GM18909 (cell line): ENCODE measurements at regions not wholly inside any gene's neighbourhood (a gene's known extent, or its start where the extent isn't known, plus 50 kb on each side); places are given as distances from the start of the nearest gene placed in this dataset.

ENCODE experiments used
- ATAC-seq: cut with Tn5 transposase; IDR thresholded peaks from one replicate; pipeline ENCODE4 v1.9.1; 2021; ENCODE audit warnings: mild to moderate bottlenecking; ENCODE audit not compliant: unreplicated experiment, poor library complexity

GRCh38 chr9:82363682-82364081, 375.1 kb downstream of the SPATA31D1 start:
- ATAC-seq = no peak

DNA sequence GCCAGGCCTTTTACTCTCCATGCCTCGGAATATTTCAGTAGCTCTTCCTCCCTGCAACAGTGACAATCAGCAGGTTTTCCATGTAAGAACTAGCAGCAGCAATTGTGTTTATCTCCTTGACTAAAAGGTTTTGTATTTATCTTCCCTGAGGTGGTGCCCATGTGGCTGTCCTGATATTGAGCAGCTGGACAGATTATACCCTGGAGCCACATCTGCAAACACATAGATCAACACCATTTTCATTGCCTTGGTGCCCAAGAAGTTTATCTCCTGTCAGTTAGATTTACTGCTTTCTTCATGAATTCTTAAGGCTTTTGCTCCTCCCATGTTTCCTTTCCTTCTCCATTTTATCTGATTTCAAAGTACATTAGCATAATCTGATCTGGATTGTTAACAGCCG, 378.4 kb downstream of the SPATA31D1 start:
- ATAC-seq = no peak

DNA sequence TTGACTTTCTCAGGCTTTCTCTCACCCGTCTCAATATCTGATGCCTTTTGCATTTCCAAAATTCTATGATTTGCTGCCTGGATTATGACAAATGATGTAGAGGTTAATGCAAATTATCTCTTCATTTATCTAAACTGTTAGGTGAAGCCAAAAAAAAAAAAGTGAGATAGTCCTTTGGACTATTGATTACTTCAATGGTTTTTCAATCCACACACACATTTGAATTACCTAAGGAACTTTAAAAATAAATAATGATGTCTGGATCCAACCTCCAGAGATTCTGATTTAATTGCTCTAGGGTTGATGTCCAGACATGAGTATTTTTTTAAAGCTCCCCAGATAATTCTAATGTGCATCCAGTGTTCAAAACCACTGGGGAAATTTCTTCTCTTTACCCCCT, 379.4 kb downstream of the SPATA31D1 start:
- ATAC-seq = no peak

GRCh38 chr9:82369251-82369945, 380.8 kb downstream of the SPATA31D1 start:
- ATAC-seq = no peak

DNA sequence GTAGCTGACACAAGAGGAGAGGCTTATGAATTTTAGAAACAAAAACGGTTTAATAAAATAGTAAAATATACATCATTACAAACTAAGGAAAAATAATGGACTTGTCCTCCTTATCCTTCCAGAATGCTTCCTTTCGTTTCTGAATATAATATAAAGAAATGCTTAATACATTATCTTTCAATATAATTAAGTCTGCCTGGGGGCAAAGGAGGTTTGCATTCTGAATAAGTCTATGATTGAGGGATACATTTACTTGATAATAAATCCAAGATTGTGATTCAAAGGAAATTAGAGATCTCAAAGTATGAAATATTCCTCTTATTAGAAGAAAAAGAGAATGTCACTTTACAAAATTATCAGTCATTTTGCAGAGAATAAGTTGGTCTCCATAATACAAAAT, 386.5 kb downstream of the SPATA31D1 start:
- ATAC-seq = no peak

DNA sequence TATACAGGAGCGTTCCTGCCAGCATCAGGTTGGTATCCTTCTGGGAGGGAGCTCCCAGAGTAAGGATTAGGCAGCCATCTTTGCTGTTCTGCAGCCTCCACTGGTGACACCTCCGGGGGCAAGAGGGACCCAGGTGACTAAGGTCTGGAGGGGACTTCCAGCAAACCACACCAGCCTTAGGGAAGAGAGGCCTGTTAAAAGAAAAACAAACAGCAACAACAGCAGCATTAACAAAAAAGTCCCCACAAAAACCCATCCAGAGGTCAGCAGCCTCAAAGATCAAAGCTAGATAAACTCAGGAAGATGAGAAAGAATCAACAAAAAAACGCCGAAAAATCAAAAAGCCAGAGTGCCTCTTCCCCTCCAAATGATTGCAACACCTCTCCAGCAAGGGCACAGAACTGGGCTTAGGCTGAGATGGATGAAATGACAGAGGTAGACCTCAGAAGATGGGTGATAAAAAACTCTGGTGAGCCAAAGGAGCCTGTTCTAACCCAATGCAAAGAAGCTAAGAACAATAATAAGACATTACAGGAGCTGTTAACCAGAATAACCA, 388.2 kb downstream of the SPATA31D1 start:
- no peak for ATAC-seq

DNA sequence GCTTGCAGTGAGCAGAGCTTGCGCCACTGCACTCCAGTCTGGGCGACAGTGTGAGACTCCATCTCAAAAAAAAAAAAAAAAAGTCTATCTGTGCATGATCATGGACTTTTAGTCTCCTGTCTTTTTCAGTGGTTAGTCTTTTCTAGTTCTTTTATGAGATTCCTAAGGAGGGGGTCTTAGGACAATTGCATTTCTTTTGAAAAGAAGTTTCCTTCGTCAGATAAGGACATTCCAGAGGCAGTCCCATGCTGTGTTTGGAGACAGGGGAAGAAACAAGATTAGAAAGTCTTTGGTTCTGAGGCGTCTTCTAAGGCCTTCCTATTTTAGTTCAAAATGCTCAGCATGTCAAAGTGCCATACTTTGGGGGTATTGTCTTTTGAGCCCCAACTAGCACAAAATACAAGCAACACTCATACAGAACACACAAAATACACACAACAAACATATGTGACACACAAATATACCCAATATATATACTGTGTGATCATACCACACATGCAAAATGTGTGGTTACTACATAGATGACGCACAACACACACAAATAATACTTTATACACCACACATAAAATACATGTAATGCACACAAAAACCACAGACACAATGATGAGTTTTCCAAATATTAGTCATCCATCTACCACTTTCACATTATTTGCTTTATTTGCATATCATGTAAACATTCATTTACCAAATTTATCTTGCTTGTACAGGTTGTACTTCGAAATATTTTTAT, 394.5 kb downstream of the SPATA31D1 start:
- no peak for ATAC-seq

GRCh38 chr9:82385633-82386032, 397.1 kb downstream of the SPATA31D1 start:
- ATAC-seq = no peak

DNA sequence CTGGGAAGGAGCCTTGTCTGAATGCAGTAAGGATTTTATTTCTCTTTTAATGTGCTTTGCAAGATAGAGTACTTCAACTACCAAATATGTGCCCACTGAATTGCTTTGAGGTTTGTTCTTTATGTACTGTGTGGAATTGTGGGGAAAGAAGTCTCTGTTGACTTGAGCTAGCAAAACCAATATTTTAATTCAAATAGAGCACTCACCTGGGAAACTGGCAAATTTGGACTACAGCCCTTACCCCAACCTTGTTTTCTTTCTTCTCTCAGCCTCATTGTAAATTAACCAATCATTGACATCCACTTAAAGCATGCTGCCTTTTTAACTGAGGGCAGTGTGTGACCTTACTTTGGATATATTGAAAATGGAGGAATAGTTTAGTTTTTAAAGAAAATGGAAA, 409.0 kb downstream of the SPATA31D1 start:
- no peak for ATAC-seq

DNA sequence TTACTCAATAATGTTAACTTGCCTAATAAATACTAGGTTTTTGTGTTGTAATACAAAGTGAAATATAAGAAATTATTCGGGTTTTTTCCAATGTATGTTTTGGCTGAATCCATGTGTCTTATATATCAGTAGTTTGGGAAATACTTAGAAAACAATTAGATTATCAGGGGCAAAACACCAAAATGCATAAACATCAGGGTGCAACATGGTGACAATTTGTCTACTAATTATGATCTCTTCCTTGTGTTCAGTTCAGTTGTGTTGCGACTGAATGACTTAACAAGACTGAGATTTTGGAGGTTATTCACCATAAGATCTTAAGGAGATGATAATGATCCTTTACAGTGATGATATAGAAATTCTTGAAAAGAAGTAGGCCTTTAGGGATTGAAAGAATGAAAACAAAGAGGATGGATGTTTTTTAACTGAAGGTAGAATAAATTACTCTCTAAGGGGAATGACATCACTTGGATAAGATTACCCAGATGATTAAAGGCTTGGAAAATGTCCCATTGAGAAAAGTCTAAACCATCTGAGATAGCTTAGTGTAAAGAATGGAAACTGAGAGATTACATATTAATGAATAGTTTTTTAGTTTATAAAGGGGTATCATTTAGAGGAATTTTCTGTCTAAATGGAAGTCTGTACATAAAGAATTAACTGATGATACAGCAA, 415.8 kb downstream of the SPATA31D1 start:
- no peak for ATAC-seq

DNA sequence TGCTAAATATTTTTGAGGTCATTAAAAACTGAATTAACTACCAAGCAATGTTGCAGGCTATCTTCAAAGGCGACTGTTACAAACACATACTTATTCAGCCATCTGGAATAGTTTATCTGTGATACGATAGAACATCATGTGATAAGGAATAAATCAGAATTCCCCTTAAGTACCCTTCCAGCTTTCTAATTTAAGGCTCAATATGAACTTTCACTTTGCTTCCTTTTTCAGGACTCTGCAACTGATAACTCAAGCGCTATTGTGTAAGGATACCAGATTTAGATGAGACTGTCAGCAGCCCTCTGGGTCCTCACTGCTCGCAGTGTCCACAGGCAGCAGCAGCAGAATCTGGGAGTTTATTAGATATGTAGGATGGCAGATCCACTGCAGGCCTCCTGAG, 416.3 kb downstream of the SPATA31D1 start:
- ATAC-seq = no peak

DNA sequence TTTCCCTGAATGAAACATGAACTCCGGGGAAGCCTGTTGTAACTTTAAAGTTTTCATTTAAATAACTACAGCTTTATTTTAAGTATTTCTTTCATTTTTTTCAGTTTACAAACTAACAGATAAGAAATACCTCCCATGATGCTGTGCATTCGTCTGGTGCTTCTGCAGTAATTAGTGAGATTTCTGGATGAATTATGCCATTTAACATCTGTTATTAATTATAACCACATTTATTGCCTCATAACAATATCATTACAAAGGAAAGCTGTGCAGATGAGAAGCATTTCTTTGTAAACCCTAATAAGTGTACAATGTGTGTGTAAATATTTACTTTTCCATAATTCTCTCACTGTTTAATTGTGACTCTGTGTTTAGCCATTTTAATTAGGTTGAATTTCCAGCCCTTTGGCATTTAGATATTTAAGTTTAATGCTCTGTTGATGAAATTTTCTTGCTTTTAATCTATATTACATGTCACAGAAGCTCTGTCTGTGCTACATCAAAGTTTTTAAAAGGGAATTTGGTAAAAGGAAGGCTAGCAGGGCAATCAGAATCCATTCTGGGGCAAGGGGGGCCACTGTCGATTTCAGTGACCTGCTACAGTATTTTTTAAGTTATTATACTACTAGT, 418.0 kb downstream of the SPATA31D1 start:
- no peak for ATAC-seq

DNA sequence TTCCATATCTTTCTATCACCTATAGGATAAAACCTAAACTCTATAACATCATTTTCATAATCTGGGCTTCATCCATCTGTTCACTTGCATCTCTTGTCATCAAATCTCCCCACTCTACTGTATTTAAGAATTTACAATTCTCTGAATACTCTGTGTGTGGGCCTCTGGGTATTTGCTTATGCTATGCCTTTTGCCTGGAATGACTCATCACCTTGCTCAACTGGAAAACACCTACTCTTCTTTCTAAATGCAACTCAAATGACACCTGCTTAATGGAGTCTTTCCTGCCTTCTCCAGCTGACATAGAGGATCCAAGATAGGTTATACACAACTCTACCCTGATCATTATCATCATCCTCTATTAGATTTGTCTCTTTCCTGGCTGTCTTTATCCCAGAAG, 421.7 kb downstream of the SPATA31D1 start:
- ATAC-seq = peak; percentile 95

- ATAC-seq = peak; percentile 31
Observed at GRCh38 chr9:82410866-82411265, 422.3 kb downstream of the SPATA31D1 start.

DNA sequence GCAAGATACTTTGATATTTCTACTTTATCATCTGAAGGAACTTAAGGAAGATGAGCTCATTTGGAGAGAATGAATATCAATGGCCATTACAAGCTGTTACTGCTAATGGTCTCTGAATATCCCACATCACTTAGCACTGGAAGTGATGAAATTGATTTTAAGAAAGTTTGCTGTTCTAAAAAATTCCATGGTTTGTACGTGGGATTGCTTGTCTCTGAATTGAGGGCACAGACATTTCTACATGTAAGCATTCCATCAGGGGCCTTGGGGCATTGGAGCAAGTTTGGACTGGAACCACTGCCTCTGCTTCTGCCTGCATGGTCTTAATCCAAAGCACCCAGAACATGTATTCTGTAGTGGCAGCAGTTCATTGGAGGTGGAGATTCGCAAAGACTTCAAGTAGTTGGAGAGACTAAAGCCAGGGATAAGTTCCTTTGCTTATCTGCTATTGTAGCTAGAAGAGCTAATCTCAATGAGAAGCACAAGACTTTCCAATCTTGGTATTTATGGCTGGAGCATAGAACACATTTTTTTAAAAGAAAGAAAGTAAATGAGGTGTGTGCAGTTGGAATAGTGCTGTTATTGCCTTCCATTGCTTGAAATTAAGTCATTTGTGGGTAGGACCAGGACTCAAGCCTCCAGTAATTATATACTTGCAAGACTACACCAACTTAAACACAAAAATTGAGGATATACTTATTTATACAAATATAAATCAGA, 424.2 kb downstream of the SPATA31D1 start:
- ATAC-seq = no peak

- no peak for ATAC-seq
Observed at GRCh38 chr9:82417501-82417900, 428.9 kb downstream of the SPATA31D1 start.

- no peak for ATAC-seq
Observed at GRCh38 chr9:82418334-82418733, 429.8 kb downstream of the SPATA31D1 start.

DNA sequence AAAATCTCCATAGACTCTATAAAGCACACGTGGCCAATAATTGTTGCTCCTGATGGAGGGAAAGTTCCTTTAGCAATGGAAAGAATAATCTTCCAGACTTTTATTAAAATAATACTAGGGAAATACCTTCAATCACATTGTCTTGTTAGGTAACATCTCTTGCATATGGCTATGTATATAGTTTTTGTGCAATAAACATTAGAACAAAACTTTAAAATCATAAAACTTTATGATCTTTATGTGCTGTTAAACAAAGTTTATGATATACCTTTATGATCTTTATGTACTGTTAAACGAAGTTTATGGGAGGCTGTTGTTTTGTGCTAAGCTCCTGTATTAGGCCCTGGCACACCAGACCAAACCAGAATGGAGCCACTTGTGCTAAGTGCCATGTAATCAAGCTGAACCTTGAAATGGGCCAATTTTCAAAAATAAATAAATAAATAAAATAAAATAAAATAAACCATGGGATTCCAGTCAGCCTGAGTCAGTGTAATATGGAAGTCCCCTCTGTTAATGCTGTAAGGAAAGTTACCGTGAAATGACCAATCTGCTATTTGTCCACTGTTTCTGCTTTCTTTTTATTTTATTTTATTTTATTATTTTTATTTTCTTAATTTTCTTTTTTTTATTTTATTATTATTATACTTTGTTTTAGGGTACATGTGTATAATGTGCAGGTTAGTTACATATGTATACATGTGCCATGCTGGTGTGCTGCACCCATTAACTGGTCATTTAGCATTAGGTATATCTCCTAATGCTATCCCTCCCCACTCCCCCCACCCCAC, 431.3 kb downstream of the SPATA31D1 start:
- no peak for ATAC-seq

- no peak for ATAC-seq
Observed at GRCh38 chr9:82421498-82421897, 432.9 kb downstream of the SPATA31D1 start.
